Esophagus squamous epithelium (tissue), 5 donors: ENCODE measurements at regions not wholly inside any gene's neighbourhood (a gene's known extent, or its start where the extent isn't known, plus 50 kb on each side); places are given as distances from the start of the nearest gene placed in this dataset.

ENCODE experiments used
- DNase-seq: peaks from one replicate; lab custom pipeline; 2025; lab: John Stamatoyannopoulos, UW
- H3K27ac ChIP-seq, 4 donors: fragments of 200-600 bp; sonication (generic); one replicate each; pipeline ENCODE4 v1.5.1; 2016 to 2019; ENCODE audit warnings: mild to moderate bottlenecking in 1 of 4
- H3K27me3 ChIP-seq, 4 donors: fragments of 200-600 bp; sonication (generic); 1 replicate in 3 of 4; 2 replicates in 1 of 4; pipeline versions ENCODE4 v1.5.1 to v1.6.0; 2017 to 2021; ENCODE audit warnings: antibody characterized with exemption in 1 of 4
- H3K36me3 ChIP-seq, 3 donors: fragments of 200-600 bp; sonication (generic); one replicate each; pipeline ENCODE4 v1.5.1; 2016 to 2019
- H3K4me1 ChIP-seq, 3 donors: fragments of 200-600 bp; sonication (generic); one replicate each; pipeline ENCODE4 v1.5.1; 2017 to 2019
- H3K4me3 ChIP-seq, 4 donors: fragments of 200-600 bp; sonication (generic); 1 replicate in 3 of 4; 2 replicates in 1 of 4; pipeline ENCODE4 v1.5.1; 2016 to 2019; ENCODE audit warnings: mild to moderate bottlenecking in 2 of 4, moderate library complexity in 1 of 4
- H3K9me3 ChIP-seq, 3 donors: fragments of 200-600 bp; sonication (generic); one replicate each; pipeline ENCODE4 v1.5.1; 2016 to 2019
- POLR2A ChIP-seq, 4 donors: fragments of 450-650 bp; IDR thresholded peaks; one replicate each; pipeline ENCODE4 v1.6.1; 2017; ENCODE audit warnings: antibody characterized with exemption in 4 of 4, mild to moderate bottlenecking in 4 of 4, moderate library complexity in 3 of 4
- WGBS, 2 donors: methylation state at CpG; one replicate each; pipeline ENCODE4 v1.1.5; 2018; 5-methylcytosine and 5-hydroxymethylcytosine counted together
- intact Hi-C: fragments of 100-400 bp; cut with DNase I; formaldehyde crosslinking; loops from one replicate; pipeline ENCODE4 v1.15.0; 2022
- TF ChIP-seq, protein P1 (sequence below), 6 experiments: fragments of 450-650 bp in 4 of 6; fragments of 200-600 bp in 2 of 6; sonication (generic) in 2 of 6; IDR thresholded peaks; one replicate each; pipeline ENCODE4 v1.5.1; 2016 to 2019; ENCODE audit warnings: antibody characterized with exemption in 6 of 6, mild to moderate bottlenecking in 4 of 6, moderate library complexity in 4 of 6
- donor health status: DM: yes; HTN: yes; CAD: no.

DNA sequence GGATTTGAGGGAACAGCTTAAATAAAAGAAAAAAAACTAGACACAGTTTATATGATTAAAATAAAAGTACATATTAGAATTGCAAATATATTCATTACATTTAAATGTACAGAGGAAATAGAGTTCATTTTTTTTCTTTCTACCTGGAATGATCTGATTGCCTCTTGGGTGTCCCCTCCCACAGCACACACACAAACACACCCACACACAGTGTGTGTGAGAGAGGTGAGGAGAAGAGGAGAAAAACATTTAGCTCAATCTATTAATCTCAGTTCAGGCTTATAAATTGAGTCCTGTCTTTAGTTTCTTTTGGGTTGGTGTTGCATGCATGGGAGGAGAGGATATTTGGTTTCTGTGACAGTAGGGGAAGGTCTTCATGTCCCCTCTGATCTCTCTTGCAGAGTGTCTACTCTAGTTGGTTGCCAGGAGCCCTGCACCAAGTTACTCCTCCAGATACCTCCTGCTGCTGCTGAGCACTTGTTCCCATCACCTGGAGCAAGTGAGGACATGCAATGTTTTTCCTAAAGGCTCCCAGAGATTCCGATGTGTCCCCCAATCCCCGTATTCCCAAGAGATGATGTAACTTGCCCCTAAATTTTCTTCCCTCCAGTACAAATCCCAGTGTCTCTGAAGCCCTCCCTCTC, 50.8 kb upstream of the REG3A start:
- Histone ChIP-seq H3K4me3 (no peak overlapping the region), H3K9me3 (no peaks in the 10 kb centered on the region), H3K27me3 (no peaks in the 10 kb centered on the region), H3K27ac (no peak overlapping the region), H3K4me1 (no peaks in the 10 kb centered on the region), H3K36me3 (no peaks in the 10 kb centered on the region)
- intact Hi-C loops, result no loop called here
- no peak for TF ChIP-seq POLR2A (IDR thresholded peaks at IDR 0.05)
- TF ChIP-seq, protein P1, sequence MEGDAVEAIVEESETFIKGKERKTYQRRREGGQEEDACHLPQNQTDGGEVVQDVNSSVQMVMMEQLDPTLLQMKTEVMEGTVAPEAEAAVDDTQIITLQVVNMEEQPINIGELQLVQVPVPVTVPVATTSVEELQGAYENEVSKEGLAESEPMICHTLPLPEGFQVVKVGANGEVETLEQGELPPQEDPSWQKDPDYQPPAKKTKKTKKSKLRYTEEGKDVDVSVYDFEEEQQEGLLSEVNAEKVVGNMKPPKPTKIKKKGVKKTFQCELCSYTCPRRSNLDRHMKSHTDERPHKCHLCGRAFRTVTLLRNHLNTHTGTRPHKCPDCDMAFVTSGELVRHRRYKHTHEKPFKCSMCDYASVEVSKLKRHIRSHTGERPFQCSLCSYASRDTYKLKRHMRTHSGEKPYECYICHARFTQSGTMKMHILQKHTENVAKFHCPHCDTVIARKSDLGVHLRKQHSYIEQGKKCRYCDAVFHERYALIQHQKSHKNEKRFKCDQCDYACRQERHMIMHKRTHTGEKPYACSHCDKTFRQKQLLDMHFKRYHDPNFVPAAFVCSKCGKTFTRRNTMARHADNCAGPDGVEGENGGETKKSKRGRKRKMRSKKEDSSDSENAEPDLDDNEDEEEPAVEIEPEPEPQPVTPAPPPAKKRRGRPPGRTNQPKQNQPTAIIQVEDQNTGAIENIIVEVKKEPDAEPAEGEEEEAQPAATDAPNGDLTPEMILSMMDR (IDR thresholded peaks at IDR 0.05), result no peak
- no peak for DNase-seq
- WGBS, 2 donors, result 57 to 60% methylated on average over 2 of the region's 2 CpGs
